Caco-2 (cell line): ENCODE measurements at regions not wholly inside any gene's neighbourhood (a gene's known extent, or its start where the extent isn't known, plus 50 kb on each side); places are given as distances from the start of the nearest gene placed in this dataset.
"Not testable (repeated sequence)": the region's sequence is repeated elsewhere in the genome, so short reads cannot be mapped to it uniquely, and the experiment has no call there.

ENCODE experiments used
- BruUV-seq: library from RNA; stranded (reverse); fragments of 400-500 nt; replicated peaks from 2 replicates; lab custom pipeline; 2021; lab: Mats Ljungman, UMichigan
- CTCF ChIA-PET: fragments of 300-600 bp; sonication (Branson Sonifier 250); formaldehyde crosslinking; loops from one replicate; lab custom pipeline; 2022; ENCODE audit warnings: antibody characterized with exemption; lab: Charles Lee
- POLR2A ChIA-PET: fragments of 300-600 bp; sonication (Branson Sonifier 250); formaldehyde crosslinking; loops from one replicate; lab custom pipeline; 2022; ENCODE audit warnings: antibody characterized with exemption; lab: Charles Lee
- DNase-seq, 2 experiments: peaks; one replicate each; pipeline versions ENCODE4 v3.0.0 to v3.0.0-alpha.2; 2020 to 2022
- H3K27me3 ChIP-seq: replicated peaks from 2 replicates; pipeline ENCODE4 v1.6.0; 2011; ENCODE audit warnings: low read length; ENCODE audit not compliant: control insufficient read depth, insufficient read depth
- H3K36me3 ChIP-seq: 2 replicates; pipeline ENCODE4 v1.5.1; 2011; ENCODE audit warnings: low read length; ENCODE audit not compliant: control insufficient read depth, insufficient read depth
- H3K4me1 ChIP-seq: fragments of 250-450 bp; sonication (Bioruptor Pico); 2 replicates; pipeline ENCODE4 v1.5.1; 2020; ENCODE audit warnings: mild to moderate bottlenecking
- H3K4me3 ChIP-seq: 2 replicates; pipeline ENCODE4 v1.5.1; 2011; ENCODE audit warnings: low read depth, mild to moderate bottlenecking, control low read depth, low read length
- H3K9me3 ChIP-seq: fragments of 250-450 bp; sonication (Bioruptor Pico); 2 replicates; pipeline ENCODE4 v1.5.1; 2020; ENCODE audit warnings: mild to moderate bottlenecking, moderate library complexity
- H3K27ac Mint-ChIP-seq: one replicate; pipeline ENCODE4 v1.8.0; 2022; ENCODE audit warnings: mixed read lengths; ENCODE audit not compliant: unreplicated experiment
- H3K27me3 Mint-ChIP-seq: one replicate; pipeline ENCODE4 v1.8.0; 2022; ENCODE audit warnings: mixed read lengths; ENCODE audit not compliant: insufficient read depth, unreplicated experiment
- H3K36me3 Mint-ChIP-seq: one replicate; pipeline ENCODE4 v1.8.0; 2022; ENCODE audit warnings: mild to moderate bottlenecking, mixed read lengths; ENCODE audit not compliant: insufficient read depth, unreplicated experiment
- H3K4me1 Mint-ChIP-seq: one replicate; pipeline ENCODE4 v1.8.0; 2022; ENCODE audit warnings: low read depth, mixed read lengths; ENCODE audit not compliant: unreplicated experiment
- H3K4me3 Mint-ChIP-seq: one replicate; pipeline ENCODE4 v1.8.0; 2022; ENCODE audit warnings: mild to moderate bottlenecking, moderate library complexity, mixed read lengths; ENCODE audit not compliant: unreplicated experiment
- H3K9me3 Mint-ChIP-seq: one replicate; pipeline ENCODE4 v1.8.0; 2022; ENCODE audit warnings: mixed read lengths; ENCODE audit not compliant: unreplicated experiment
- CTCF ChIP-seq, 2 experiments: fragments of 200-600 bp in 1 of 2; IDR thresholded peaks; 1 replicate in 1 of 2; 2 replicates in 1 of 2; pipeline versions ENCODE4 v1.5.1 to v1.8.0; 2011 to 2022; ENCODE audit warnings: antibody characterized with exemption in 1 of 2, control low read depth in 1 of 2, inconsistent platforms in 1 of 2, low read depth in 1 of 2, low read length in 1 of 2, mild to moderate bottlenecking in 1 of 2, moderate library complexity in 1 of 2; ENCODE audit not compliant: insufficient read depth in 1 of 2, severe bottlenecking in 1 of 2, unreplicated experiment in 1 of 2
- intact Hi-C: fragments of 100-400 bp; cut with micrococcal nuclease; formaldehyde crosslinking; loops from one replicate; pipeline ENCODE4 v1.10.0; 2022; ENCODE audit not compliant: unreplicated experiment

- no TSS peak for BruUV-seq
- DNase-seq = no peak
- Histone ChIP-seq H3K4me1 (no peaks in the 10 kb centered on the region), H3K4me3 (no peak overlapping the region), H3K9me3 (no peaks in the 10 kb centered on the region), H3K36me3 (no peaks in the 10 kb centered on the region), H3K27me3 (no peaks in the 10 kb centered on the region)
- TF ChIP-seq CTCF (IDR thresholded peaks at IDR 0.05; ENCODE audit: insufficient read depth in 1 of 2, low read depth in 1 of 2, low read length in 1 of 2, severe bottlenecking in 1 of 2, unreplicated experiment in 1 of 2) = no peak
- POLR2A ChIA-PET = no interaction called here
- H3K4me3 Mint-ChIP-seq = no peak overlapping the region
- intact Hi-C loops = no loop called here
- H3K27me3 Mint-ChIP-seq = peaks cover 12% of the 10 kb centered on the region
- H3K36me3 Mint-ChIP-seq = no peaks in the 10 kb centered on the region
- no peak overlapping the region for H3K27ac Mint-ChIP-seq
- no peaks in the 10 kb centered on the region for H3K9me3 Mint-ChIP-seq
- H3K4me1 Mint-ChIP-seq = no peaks in the 10 kb centered on the region
- CTCF ChIA-PET = interaction anchor here (0.6 kb wide), 1 partner anchor 123 kb away, joined by 8 read pairs; no protein-coding TSS in a partner anchor
These were observed 120.3 kb downstream of the BUB3 start for GRCh38 chr10:123274306-123275135.

GRCh38 chr10:123275136-123275564 is 120.9 kb downstream of the BUB3 start:
- Histone ChIP-seq H3K9me3 (no peaks in the 10 kb centered on the region), H3K4me1 (no peaks in the 10 kb centered on the region), H3K36me3 (no peaks in the 10 kb centered on the region), H3K27me3 (no peaks in the 10 kb centered on the region), H3K4me3 (no peak overlapping the region)
- DNase-seq = no peak
- peaks cover 16% of the 10 kb centered on the region for H3K27me3 Mint-ChIP-seq
- H3K4me1 Mint-ChIP-seq = no peaks in the 10 kb centered on the region
- no TSS peak for BruUV-seq
- intact Hi-C loops = no loop called here
- H3K9me3 Mint-ChIP-seq = no peaks in the 10 kb centered on the region
- H3K4me3 Mint-ChIP-seq = no peak overlapping the region
- ChIA-PET CTCF (interaction anchor here (0.6 kb wide), 1 partner anchor 124 kb away, joined by 8 read pairs; no protein-coding TSS in a partner anchor), POLR2A (no interaction called here)
- no peaks in the 10 kb centered on the region for H3K36me3 Mint-ChIP-seq
- H3K27ac Mint-ChIP-seq = no peak overlapping the region
- TF ChIP-seq CTCF (IDR thresholded peaks at IDR 0.05; ENCODE audit: insufficient read depth in 1 of 2, low read depth in 1 of 2, low read length in 1 of 2, severe bottlenecking in 1 of 2, unreplicated experiment in 1 of 2) = no peak

GRCh38 chr10:123278445-123278844 is 124.2 kb downstream of the BUB3 start:
- no peaks in the 10 kb centered on the region for H3K36me3 ChIP-seq
- CTCF ChIA-PET = no interaction called here
- Mint-ChIP-seq H3K27ac (no peak overlapping the region), H3K4me3 (no peak overlapping the region), H3K27me3 (peaks cover 8% of the 10 kb centered on the region), H3K4me1 (no peaks in the 10 kb centered on the region), H3K9me3 (no peaks in the 10 kb centered on the region), H3K36me3 (no peaks in the 10 kb centered on the region)
- no peak for TF ChIP-seq CTCF (IDR thresholded peaks at IDR 0.05; ENCODE audit: insufficient read depth in 1 of 2, low read depth in 1 of 2, low read length in 1 of 2, severe bottlenecking in 1 of 2, unreplicated experiment in 1 of 2)
- H3K27me3 ChIP-seq = no peaks in the 10 kb centered on the region
- H3K4me3 ChIP-seq = no peak overlapping the region
- no peaks in the 10 kb centered on the region for H3K4me1 ChIP-seq
- POLR2A ChIA-PET = no interaction called here
- no TSS peak for BruUV-seq
- no peak for DNase-seq
- H3K9me3 ChIP-seq = no peaks in the 10 kb centered on the region
- intact Hi-C loops = no loop called here

GRCh38 chr10:123283371-123283770 is 129.2 kb downstream of the BUB3 start:
- H3K9me3 Mint-ChIP-seq, H3K27ac Mint-ChIP-seq, H3K4me3 Mint-ChIP-seq, H3K36me3 ChIP-seq, POLR2A ChIA-PET, intact Hi-C loops, H3K9me3 ChIP-seq, CTCF ChIA-PET, H3K27me3 ChIP-seq, H3K4me3 ChIP-seq, H3K4me1 ChIP-seq, BruUV-seq, H3K4me1 Mint-ChIP-seq, H3K36me3 Mint-ChIP-seq, DNase-seq: not testable (repeated sequence)
- peaks cover 14% of the 10 kb centered on the region for H3K27me3 Mint-ChIP-seq
